ENCODE measurements at regions not wholly inside any gene's neighbourhood (a gene's known extent, or its start where the extent isn't known, plus 50 kb on each side); places are given as distances from the start of the nearest gene placed in this dataset.
"Not testable (repeated sequence)": the region's sequence is repeated elsewhere in the genome, so short reads cannot be mapped to it uniquely, and the experiment has no call there.

GRCh38 chr5:38149815-38150195 lies 108.6 kb upstream of the EGFLAM start:
- Histone ChIP-seq H3K4me3 (ENCODE audit: extremely low read depth, insufficient read depth, low read length, poor library complexity, severe bottlenecking) (no peak overlapping the region), H3K4me1 (ENCODE audit: control insufficient read depth, insufficient read depth, low read length, poor library complexity, severe bottlenecking) (peaks cover 3% of the 10 kb centered on the region), H3K9me3 (ENCODE audit: control insufficient read depth, low read length) (no peaks in the 10 kb centered on the region), H3K27ac (ENCODE audit: low read depth, low read length, severe bottlenecking) (no peak overlapping the region), H3K36me3 (ENCODE audit: control insufficient read depth, insufficient read depth, low read length) (no peaks in the 10 kb centered on the region)

- no peaks in the 10 kb centered on the region for H3K36me3 ChIP-seq (ENCODE audit: control insufficient read depth, insufficient read depth, low read length)
- H3K9me3 ChIP-seq (ENCODE audit: control insufficient read depth, low read length) = no peaks in the 10 kb centered on the region
- H3K27ac ChIP-seq (ENCODE audit: low read depth, low read length, severe bottlenecking) = no peak overlapping the region
- no peak overlapping the region for H3K4me3 ChIP-seq (ENCODE audit: extremely low read depth, insufficient read depth, low read length, poor library complexity, severe bottlenecking)
- WGBS, 2 experiments (ENCODE audit: insufficient coverage in 2 of 2) = 88 to 94% methylated on average over 7 to 9 of the region's 10 CpGs
- H3K4me1 ChIP-seq (ENCODE audit: control insufficient read depth, insufficient read depth, low read length, poor library complexity, severe bottlenecking) = peaks cover 3% of the 10 kb centered on the region
Observed at GRCh38 chr5:38148021-38148625, 110.2 kb upstream of the EGFLAM start.

DNA sequence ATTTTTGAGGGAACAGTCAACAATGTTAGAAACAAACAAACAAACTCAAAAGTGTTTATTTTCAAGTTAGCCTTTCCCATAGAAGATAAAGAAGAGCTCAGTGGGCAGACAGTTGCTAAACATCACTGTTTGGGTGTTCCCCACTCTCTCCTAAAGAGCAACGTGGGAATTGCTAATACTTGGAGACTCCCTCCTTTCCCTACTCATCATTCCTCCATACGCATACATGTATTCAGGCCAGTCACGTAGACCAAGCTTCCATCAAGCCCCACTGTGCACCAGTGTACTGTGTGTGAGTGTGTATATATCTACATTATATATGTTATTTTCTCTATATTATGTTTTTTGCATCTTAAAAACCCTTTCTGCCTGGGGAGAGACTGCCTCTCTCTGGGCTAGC lies 115.0 kb upstream of the EGFLAM start:
- Histone ChIP-seq H3K27ac (ENCODE audit: low read depth, low read length, severe bottlenecking) (no peak overlapping the region), H3K4me3 (ENCODE audit: extremely low read depth, insufficient read depth, low read length, poor library complexity, severe bottlenecking) (no peak overlapping the region), H3K36me3 (ENCODE audit: control insufficient read depth, insufficient read depth, low read length) (no peaks in the 10 kb centered on the region), H3K4me1 (ENCODE audit: control insufficient read depth, insufficient read depth, low read length, poor library complexity, severe bottlenecking) (no peaks in the 10 kb centered on the region), H3K9me3 (ENCODE audit: control insufficient read depth, low read length) (no peaks in the 10 kb centered on the region)
- no CpG with 5 or more reads among the region's 3 CpGs for WGBS, 2 experiments (ENCODE audit: insufficient coverage in 2 of 2)

DNA sequence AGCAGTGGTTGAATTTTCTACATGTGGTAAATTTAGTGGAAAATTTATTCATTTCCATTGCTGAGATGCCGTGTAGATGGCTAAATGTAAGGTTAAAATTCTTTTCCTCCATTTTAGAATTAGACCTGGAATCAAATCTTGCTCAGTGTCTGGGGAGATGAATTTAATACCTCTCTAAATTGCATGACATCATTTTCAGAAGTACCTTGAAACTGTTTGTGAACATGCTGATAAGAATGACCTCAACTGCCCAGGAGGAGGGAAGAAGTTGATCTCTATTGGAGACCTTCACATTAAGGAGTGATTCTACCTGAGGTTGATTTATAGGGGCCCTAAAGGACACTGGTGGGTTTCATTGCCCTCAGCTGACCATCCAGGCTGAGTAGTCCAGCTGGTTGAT lies 116.7 kb upstream of the EGFLAM start:
- no peak overlapping the region for H3K27ac ChIP-seq (ENCODE audit: low read depth, low read length, severe bottlenecking)
- WGBS, 2 experiments (ENCODE audit: insufficient coverage in 2 of 2) = no CpG with 5 or more reads among the region's 1 CpG
- no peaks in the 10 kb centered on the region for H3K36me3 ChIP-seq (ENCODE audit: control insufficient read depth, insufficient read depth, low read length)
- no peaks in the 10 kb centered on the region for H3K4me1 ChIP-seq (ENCODE audit: control insufficient read depth, insufficient read depth, low read length, poor library complexity, severe bottlenecking)
- H3K4me3 ChIP-seq (ENCODE audit: extremely low read depth, insufficient read depth, low read length, poor library complexity, severe bottlenecking) = no peak overlapping the region
- no peaks in the 10 kb centered on the region for H3K9me3 ChIP-seq (ENCODE audit: control insufficient read depth, low read length)

- H3K36me3 ChIP-seq (ENCODE audit: control insufficient read depth, insufficient read depth, low read length) = no peaks in the 10 kb centered on the region
- peaks cover 14% of the 10 kb centered on the region for H3K4me1 ChIP-seq (ENCODE audit: control insufficient read depth, insufficient read depth, low read length, poor library complexity, severe bottlenecking)
- 91 to 97% methylated on average over 4 of the region's 5 CpGs for WGBS, 2 experiments (ENCODE audit: insufficient coverage in 2 of 2)
- H3K9me3 ChIP-seq (ENCODE audit: control insufficient read depth, low read length) = no peaks in the 10 kb centered on the region
- H3K27ac ChIP-seq (ENCODE audit: low read depth, low read length, severe bottlenecking) = no peak overlapping the region
- no peak overlapping the region for H3K4me3 ChIP-seq (ENCODE audit: extremely low read depth, insufficient read depth, low read length, poor library complexity, severe bottlenecking)
Observed at GRCh38 chr5:38138574-38138973, 119.8 kb upstream of the EGFLAM start.

- Histone ChIP-seq H3K9me3 (ENCODE audit: control insufficient read depth, low read length) (no peaks in the 10 kb centered on the region), H3K4me3 (ENCODE audit: extremely low read depth, insufficient read depth, low read length, poor library complexity, severe bottlenecking) (no peak overlapping the region), H3K4me1 (ENCODE audit: control insufficient read depth, insufficient read depth, low read length, poor library complexity, severe bottlenecking) (peaks cover 14% of the 10 kb centered on the region), H3K36me3 (ENCODE audit: control insufficient read depth, insufficient read depth, low read length) (no peaks in the 10 kb centered on the region), H3K27ac (ENCODE audit: low read depth, low read length, severe bottlenecking) (peak overlapping the region; percentile 78)
- WGBS, 2 experiments (ENCODE audit: insufficient coverage in 2 of 2) = 84 to 91% methylated on average over 7 of the region's 9 CpGs
Observed at GRCh38 chr5:38135486-38136039, 122.8 kb upstream of the EGFLAM start.

DNA sequence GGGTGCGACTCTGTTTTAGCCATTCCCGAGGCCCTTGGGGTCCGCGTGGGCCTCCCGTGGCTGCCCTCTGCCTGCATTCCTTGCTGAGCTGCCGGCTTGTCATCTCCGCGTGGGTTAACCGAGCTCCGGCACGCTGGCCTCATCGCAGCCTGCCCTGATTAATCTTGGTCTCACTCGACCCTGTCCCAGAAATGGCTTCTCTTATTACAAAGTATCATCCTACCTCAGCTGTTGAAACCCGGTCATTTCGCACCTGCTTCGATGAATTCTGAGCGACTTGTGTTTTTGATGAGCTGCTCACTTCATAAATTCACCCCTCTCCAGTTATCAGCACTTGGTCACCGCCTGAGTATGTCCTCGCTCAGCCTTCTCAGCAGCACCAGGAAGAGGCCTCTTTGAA lies 123.5 kb upstream of the EGFLAM start:
- Histone ChIP-seq H3K27ac (ENCODE audit: low read depth, low read length, severe bottlenecking) (peak overlapping the region; percentile 78), H3K9me3 (ENCODE audit: control insufficient read depth, low read length) (no peaks in the 10 kb centered on the region), H3K36me3 (ENCODE audit: control insufficient read depth, insufficient read depth, low read length) (no peaks in the 10 kb centered on the region), H3K4me1 (ENCODE audit: control insufficient read depth, insufficient read depth, low read length, poor library complexity, severe bottlenecking) (peaks cover 14% of the 10 kb centered on the region), H3K4me3 (ENCODE audit: extremely low read depth, insufficient read depth, low read length, poor library complexity, severe bottlenecking) (no peak overlapping the region)
- WGBS, 2 experiments (ENCODE audit: insufficient coverage in 2 of 2) = 86 to 87% methylated on average over 18 to 19 of the region's 19 CpGs

- H3K27ac ChIP-seq (ENCODE audit: low read depth, low read length, severe bottlenecking); H3K9me3 ChIP-seq (ENCODE audit: control insufficient read depth, low read length); H3K4me3 ChIP-seq (ENCODE audit: extremely low read depth, insufficient read depth, low read length, poor library complexity, severe bottlenecking); H3K36me3 ChIP-seq (ENCODE audit: control insufficient read depth, insufficient read depth, low read length): not testable (repeated sequence)
- H3K4me1 ChIP-seq (ENCODE audit: control insufficient read depth, insufficient read depth, low read length, poor library complexity, severe bottlenecking) = peaks cover 14% of the 10 kb centered on the region
- whole genome bisulfite sequencing, 2 experiments (ENCODE audit: insufficient coverage in 2 of 2) = no CpG with 5 or more reads among the region's 1 CpG
Observed at GRCh38 chr5:38134294-38134693, 124.1 kb upstream of the EGFLAM start.

GRCh38 chr5:38131686-38132085 lies 126.7 kb upstream of the EGFLAM start:
- no peaks in the 10 kb centered on the region for H3K36me3 ChIP-seq (ENCODE audit: control insufficient read depth, insufficient read depth, low read length)
- 95 to 100% methylated on average over 2 of the region's 4 CpGs for WGBS, 2 experiments (ENCODE audit: insufficient coverage in 2 of 2)

GRCh38 chr5:38124321-38124720 lies 134.0 kb upstream of the EGFLAM start:
- Histone ChIP-seq H3K27ac (ENCODE audit: low read depth, low read length, severe bottlenecking) (no peak overlapping the region), H3K9me3 (ENCODE audit: control insufficient read depth, low read length) (no peaks in the 10 kb centered on the region), H3K36me3 (ENCODE audit: control insufficient read depth, insufficient read depth, low read length) (no peaks in the 10 kb centered on the region), H3K4me3 (ENCODE audit: extremely low read depth, insufficient read depth, low read length, poor library complexity, severe bottlenecking) (no peak overlapping the region), H3K4me1 (ENCODE audit: control insufficient read depth, insufficient read depth, low read length, poor library complexity, severe bottlenecking) (no peaks in the 10 kb centered on the region)
- WGBS, 2 experiments (ENCODE audit: insufficient coverage in 2 of 2) = 40% methylated on average over 1 of the region's 1 CpG; no CpG with 5 or more reads in 1 of the 2 experiments

More at GRCh38 chr5:38131686-38132085, 126.7 kb upstream of the EGFLAM start:
- no peak overlapping the region for H3K27ac ChIP-seq (ENCODE audit: low read depth, low read length, severe bottlenecking)
- H3K4me3 ChIP-seq (ENCODE audit: extremely low read depth, insufficient read depth, low read length, poor library complexity, severe bottlenecking) = no peak overlapping the region
- peaks cover 14% of the 10 kb centered on the region for H3K4me1 ChIP-seq (ENCODE audit: control insufficient read depth, insufficient read depth, low read length, poor library complexity, severe bottlenecking)
- H3K9me3 ChIP-seq (ENCODE audit: control insufficient read depth, low read length) = no peaks in the 10 kb centered on the region

DNA sequence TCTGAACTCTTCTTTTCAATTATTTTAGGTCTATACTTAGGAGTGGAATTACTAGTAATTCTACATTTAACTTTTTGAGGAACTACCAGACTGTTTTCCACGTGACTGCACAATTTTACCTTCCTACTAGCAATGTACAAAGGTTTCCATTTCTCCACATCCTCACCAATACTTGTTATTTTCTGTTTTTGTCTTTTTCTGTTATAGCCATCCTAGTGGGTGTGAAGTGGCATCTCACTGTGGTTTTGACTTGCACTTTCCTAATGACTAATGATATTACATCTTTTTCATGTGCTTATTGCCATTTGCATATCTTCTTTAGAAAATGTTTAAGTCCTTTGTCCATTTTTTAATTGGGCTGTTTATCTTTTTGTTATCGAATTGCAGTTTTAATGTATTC lies 136.9 kb upstream of the EGFLAM start:
- no peak overlapping the region for H3K27ac ChIP-seq (ENCODE audit: low read depth, low read length, severe bottlenecking)
- H3K4me3 ChIP-seq (ENCODE audit: extremely low read depth, insufficient read depth, low read length, poor library complexity, severe bottlenecking) = no peak overlapping the region
- H3K36me3 ChIP-seq (ENCODE audit: control insufficient read depth, insufficient read depth, low read length) = no peaks in the 10 kb centered on the region
- no peaks in the 10 kb centered on the region for H3K9me3 ChIP-seq (ENCODE audit: control insufficient read depth, low read length)
- no peaks in the 10 kb centered on the region for H3K4me1 ChIP-seq (ENCODE audit: control insufficient read depth, insufficient read depth, low read length, poor library complexity, severe bottlenecking)
- WGBS, 2 experiments (ENCODE audit: insufficient coverage in 2 of 2) = 100% methylated on average over 1 of the region's 2 CpGs; no CpG with 5 or more reads in 1 of the 2 experiments

Data from mesodermal cell (in vitro differentiated cells).